IMR-90 (cell line): ENCODE measurements at regions not wholly inside any gene's neighbourhood (a gene's known extent, or its start where the extent isn't known, plus 50 kb on each side); places are given as distances from the start of the nearest gene placed in this dataset.

Source experiments
- BHLHE40 ChIP-seq: fragments of 150-350 bp; IDR thresholded peaks from 2 replicates; pipeline ENCODE4 v1.6.1; 2016; ENCODE audit warnings: mild to moderate bottlenecking, low read depth, low read length
- CHD1 ChIP-seq: IDR thresholded peaks from 2 replicates; pipeline ENCODE4 v1.6.1; 2012; ENCODE audit warnings: low read depth, low read length, improper control_type of control experiment
- CTCF ChIP-seq: conservative IDR thresholded peaks from 2 replicates; pipeline ENCODE4 v1.5.1; 2012; ENCODE audit warnings: mild to moderate bottlenecking, low read depth, low read length, improper control_type of control experiment
- FOS ChIP-seq: fragments of 150-350 bp; IDR thresholded peaks from 2 replicates; pipeline ENCODE4 v1.6.1; 2016; ENCODE audit warnings: low read depth, low read length
- MAFK ChIP-seq: IDR thresholded peaks from 2 replicates; pipeline ENCODE4 v1.6.1; 2012; ENCODE audit warnings: low read depth, low read length, improper control_type of control experiment
- MAZ ChIP-seq: IDR thresholded peaks from 2 replicates; pipeline ENCODE4 v1.6.1; 2012; ENCODE audit warnings: low read depth, mild to moderate bottlenecking, low read length, improper control_type of control experiment, moderate library complexity, borderline replicate concordance
- NFE2L2 ChIP-seq: fragments of 150-350 bp; IDR thresholded peaks from 2 replicates; pipeline ENCODE4 v1.6.1; 2016; ENCODE audit warnings: low read depth, mild to moderate bottlenecking, low read length
- POLR2A ChIP-seq: IDR thresholded peaks from 2 replicates; pipeline ENCODE4 v1.6.1; 2012; ENCODE audit warnings: mild to moderate bottlenecking, low read depth, low read length
- RAD21 ChIP-seq: IDR thresholded peaks from 2 replicates; pipeline ENCODE4 v1.6.1; 2012; ENCODE audit warnings: low read length, improper control_type of control experiment

- TF ChIP-seq RAD21 = no peak
- no peak for TF ChIP-seq MAZ
- no peak for TF ChIP-seq POLR2A
- no peak for TF ChIP-seq CTCF
- TF ChIP-seq NFE2L2 = no peak
- no peak for TF ChIP-seq FOS
- TF ChIP-seq MAFK = no peak
- TF ChIP-seq BHLHE40 = no peak
- TF ChIP-seq CHD1 = no peak
These were observed 223.1 kb upstream of the PKN2 start for GRCh38 chr1:88461007-88461406.
